Dedifferentiated amniotic fluid mesenchymal stem cell (primary cell): ENCODE measurements at regions not wholly inside any gene's neighbourhood (a gene's known extent, or its start where the extent isn't known, plus 50 kb on each side); places are given as distances from the start of the nearest gene placed in this dataset.
"Not testable (repeated sequence)": the region's sequence is repeated elsewhere in the genome, so short reads cannot be mapped to it uniquely, and the experiment has no call there.

ENCODE experiments used
- DNase-seq: peaks from one replicate; pipeline ENCODE4 v3.0.0-alpha.2; 2016; ENCODE audit errors: extremely low spot score

DNA sequence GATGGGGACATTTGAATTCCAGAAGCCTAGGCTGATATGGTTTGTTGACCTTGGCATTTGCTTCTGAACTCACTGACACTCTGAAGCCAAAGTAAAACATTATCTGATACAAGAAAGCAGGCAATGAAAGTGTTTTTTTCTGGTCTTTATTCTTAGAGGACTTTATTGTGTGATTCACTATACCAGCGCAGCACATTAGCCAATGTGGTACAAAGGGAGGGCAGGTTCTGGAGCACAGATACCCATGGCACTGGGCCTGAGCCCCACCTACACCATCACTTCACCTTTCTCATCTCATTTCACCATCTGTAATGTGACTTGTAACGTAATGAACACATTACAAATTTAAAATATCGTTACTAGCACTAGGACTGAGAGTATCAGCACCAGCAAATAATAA is 89.7 kb upstream of the ZNF366 start:
- DNase-seq: no peak

DNA sequence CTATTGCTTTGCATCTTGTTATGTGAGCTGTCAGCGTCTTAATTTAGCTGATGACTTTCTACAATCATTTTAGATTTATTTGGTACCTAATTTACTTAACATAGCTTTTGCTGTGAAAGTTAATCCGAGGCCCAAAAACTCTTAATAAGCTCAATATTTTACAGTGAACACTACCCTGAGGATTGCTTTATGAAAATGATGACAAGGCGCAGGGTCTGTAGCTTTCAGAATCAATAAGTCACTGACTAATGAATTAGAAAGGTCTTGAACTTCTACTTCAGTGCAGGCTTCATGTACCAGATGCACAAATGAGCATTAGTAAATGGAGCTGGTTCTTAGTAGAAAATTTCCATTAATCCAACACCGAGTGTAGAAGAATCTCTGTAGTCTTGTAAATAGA is 81.4 kb upstream of the ZNF366 start:
- DNase-seq: no peak

DNA sequence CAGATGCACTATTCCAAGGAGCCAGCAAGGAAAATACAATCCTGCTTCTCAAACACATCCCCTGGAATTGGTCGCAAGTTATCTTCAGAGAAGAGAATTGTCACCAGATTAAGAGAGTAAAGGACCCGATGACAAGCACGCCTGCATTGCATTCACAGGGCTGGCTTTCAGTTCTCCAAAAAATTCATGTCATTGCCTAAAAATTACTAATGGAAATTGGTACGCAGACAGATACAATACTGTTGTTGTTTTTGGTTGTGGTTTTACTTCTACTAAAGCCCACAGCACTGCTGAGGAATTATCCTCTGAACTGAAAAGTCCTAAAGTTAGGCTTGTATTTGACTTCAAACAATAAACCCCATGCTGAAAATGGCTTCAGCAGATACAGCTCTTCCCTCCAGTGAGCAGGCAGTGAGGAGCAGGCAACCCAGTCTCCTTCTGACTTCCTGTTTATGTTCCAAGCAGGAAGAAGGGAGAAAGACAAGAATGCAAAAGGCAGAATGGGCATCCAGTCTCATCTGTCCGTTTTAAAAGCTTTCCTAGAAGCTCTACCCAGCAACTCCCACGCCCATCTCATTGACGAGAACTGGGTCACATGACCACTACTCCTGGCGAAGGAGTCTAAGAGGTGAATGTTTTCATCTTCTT is 80.6 kb upstream of the ZNF366 start:
- no peak for DNase-seq

DNA sequence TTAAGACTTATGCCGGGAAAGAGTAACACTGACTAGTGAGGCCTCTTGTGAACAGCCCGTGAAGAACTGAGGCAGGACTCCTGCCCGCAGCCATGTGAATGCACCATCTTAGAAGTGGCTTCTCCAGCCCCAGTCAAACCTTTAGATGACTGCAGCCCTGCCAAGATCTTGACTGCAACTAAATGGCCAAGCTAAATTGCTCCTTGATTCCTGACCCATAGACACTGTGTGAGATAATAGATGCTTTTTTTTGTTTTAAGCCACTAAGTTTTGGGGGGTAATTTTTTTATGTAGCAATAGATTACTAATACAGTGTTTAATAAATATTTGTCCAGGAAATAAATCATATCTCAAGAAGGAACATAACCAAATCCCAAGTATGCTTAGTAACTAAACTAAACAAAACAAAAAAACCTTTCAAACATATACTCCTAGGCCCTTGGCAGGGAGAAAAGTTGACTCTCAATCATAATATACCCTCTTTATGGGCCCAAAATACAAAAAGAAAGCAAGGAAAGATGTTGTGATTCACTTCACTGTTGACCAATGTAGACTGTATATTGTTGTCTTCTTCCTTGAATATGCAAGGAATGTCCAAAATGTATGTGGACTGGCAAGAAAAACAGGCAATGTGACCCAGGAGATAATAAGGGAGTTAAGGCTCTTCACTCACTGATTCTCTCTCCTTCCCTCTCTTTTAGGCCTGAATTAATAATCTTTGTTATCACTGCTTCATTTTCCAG is 79.7 kb upstream of the ZNF366 start:
- peak; percentile 17 for DNase-seq

DNA sequence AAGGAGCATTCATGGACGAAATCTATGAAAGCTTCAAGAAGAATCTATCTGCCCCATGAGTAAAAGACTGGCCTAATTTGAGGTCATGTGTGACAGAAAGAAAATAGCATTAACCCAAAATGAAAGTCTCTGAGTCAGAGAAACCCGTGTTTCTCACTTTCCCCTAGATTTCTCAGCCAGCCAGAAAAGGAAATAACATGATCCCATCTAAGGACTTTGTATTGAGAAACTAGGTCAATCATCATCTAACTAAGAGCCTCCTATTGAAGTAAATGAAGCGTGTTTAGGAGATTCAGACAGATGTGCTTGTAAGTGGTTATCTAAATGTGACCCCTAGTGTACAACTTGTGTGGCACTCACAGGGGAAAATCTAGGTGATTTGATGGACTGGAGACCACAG is 77.3 kb upstream of the ZNF366 start:
- DNase-seq: no peak

DNA sequence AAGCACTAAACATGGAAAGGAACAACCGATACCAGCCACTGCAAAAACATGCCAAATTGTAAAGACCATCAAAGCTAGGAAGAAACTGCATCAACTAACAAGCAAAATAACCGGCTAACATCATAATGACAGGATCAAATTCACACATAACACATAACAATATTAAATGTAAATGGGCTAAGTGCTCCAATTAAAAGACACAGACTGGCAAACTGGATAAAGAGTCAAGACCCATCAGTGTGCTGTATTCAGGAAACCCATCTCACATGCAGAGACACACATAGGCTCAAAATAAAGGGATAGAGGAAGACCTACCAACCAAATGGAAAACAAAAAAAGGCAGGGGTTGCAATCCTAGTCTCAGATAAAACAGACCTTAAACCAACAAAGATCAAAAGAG is 72.1 kb upstream of the ZNF366 start:
- not testable (repeated sequence) for DNase-seq

DNA sequence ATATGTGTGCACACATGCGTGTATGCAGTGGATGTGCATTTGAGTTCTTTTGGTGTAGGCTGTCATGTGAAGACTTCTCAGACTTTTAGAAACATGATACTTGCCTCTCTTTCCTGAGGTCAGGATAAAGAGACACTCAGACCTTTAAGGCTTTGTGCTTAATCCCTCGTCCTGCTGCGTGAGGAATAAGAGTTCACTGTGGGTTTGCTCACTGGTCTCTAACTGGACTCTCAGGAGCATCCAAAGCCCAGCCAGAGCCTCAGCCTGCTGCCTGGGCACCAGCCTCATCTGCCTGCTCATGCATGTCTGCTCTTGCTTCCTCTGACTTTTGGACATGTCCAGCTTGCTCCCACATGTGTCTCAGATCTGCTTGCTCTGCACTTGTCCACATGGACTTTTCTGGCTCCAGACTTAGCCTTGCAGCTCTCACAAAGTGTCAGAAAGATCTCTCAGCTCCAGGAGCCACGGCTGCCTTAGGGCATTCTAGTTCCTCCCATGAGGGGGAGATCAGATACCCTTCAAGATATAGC is 65.1 kb upstream of the ZNF366 start:
- DNase-seq: no peak

DNA sequence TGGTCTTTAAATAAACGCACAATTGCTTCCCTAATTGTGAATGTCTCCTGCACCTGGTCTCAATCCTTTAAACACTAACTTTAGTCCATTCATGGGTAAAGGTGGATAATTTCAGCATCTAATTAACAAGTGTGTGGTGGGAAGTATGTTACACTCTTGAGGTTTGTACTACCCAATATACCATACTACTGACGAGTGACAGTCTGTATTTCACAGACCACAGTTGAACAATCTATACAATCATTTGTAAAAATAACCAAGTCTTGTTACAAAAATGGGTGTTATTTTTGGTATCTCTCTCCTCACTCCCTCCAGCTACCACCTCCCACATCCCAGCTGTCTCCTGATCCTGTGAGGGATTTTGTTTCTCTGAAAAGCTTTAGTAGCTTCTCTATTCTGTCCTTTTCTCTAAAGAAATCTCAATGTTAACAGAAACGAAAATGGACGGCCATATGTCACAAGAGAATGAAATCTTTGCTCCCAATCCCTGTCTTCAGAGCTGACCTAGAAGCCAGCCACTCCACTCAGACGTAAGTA is 62.3 kb upstream of the ZNF366 start:
- no peak for DNase-seq

DNA sequence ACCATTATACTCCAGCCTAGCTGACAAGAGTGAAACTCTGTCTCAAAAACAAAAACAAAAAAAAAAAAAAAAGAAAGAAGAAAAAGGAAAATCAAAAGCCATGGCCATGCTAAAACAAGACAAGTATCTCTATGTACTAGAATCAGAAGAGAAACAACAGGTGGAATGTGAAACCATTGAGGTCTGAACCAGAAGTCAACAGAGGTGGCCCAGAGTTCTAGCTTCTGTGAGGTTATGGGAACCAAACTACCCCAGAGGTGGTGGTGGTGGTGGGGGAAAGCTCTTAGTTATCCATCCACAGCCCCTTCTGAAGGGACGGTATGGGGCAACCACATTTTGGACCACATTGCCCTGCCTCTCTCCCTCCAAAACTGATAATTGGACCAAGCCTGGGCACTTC is 59.5 kb upstream of the ZNF366 start:
- no peak for DNase-seq

DNA sequence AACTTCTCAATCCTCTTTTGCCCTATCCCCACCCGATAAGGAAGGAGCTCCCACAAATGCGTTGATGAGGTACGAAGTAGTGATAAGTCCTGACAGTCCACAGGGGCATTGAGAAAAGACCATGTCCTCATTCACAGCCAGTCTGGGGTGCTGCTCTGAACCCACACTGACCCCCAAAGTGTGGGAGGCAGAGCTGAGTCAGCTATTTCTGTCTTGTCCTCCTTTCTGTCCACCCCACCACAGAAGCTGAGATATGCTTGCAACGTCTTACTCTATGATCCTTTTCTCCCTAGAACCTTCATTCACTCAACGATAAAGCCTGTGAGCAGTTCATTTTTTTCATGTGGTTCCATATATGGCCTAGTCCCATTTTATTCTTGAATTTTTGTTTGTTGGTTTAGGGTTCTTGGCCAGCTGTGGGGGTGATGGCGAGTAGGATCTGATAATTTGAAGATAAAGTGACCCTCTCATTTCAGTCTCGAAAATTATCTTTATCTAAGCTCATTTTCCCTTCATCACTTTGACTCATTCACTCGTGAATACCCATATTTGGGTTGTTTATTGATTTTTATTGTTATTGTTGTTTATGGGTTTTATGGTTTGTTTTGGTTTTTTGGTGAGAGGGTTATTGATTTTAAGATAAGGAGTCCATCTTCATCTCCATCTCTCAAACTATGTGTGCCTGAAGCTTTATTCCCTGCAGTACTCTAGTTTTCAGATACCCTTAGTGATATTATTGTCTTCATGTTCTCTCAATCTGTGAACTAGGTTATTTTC is 58.5 kb upstream of the ZNF366 start:
- DNase-seq: no peak

DNA sequence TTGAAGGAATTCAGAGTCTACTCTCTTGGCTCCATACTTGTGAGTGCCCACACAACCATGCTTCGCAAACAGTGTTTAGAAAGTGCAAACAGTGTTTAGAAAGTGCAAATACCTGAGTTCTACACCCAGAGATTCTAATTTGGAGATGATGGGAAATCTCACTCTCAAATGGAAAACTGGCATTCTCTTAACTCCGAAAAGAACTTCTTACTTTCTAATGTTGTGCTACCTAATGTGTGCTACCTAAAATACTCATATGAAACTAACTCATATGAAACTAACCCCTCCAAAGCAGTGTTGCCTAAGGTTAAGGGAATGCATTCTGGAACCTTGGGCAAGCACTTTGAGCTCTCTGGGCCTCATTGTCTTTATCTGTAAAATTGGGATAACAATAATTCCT is 55.5 kb upstream of the ZNF366 start:
- DNase-seq: no peak

DNA sequence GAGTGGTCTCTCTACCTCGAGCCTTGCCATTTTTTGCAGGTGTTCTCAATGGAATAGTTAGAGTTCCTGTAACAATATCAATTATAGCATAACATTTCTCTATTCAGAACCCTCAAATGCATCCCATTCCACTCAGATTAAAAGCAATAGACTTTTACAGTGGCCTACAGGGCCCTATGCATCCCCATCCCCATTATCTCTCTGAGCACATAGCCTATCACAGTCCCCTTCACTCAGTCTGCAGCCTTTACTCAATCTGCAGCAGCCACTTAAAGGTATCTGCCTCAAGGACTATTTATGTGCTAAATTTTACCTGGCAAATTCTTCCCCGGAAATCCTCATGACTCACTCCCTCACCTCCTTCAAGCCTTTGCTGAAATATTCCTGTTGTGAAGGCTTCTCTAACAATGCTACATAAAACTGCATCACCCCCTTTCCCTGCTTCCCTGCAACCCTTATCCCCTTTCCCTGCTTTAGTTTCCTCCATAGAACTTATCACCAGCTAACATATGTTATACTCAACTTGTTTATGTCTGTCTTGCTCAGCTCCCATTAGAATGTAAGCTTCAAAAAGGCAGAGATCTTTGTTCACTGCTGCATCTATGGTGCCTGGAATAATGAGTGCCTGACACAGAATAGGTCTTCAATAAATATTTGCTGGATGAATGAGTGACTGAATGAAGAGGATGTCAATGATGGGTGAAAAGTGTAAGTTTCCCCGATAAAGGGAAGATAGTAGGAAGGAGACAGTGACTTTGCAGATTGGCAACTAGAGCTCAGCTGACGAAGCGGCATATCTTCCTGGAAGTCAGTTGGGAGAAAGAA is 54.1 kb upstream of the ZNF366 start:
- no peak for DNase-seq

DNA sequence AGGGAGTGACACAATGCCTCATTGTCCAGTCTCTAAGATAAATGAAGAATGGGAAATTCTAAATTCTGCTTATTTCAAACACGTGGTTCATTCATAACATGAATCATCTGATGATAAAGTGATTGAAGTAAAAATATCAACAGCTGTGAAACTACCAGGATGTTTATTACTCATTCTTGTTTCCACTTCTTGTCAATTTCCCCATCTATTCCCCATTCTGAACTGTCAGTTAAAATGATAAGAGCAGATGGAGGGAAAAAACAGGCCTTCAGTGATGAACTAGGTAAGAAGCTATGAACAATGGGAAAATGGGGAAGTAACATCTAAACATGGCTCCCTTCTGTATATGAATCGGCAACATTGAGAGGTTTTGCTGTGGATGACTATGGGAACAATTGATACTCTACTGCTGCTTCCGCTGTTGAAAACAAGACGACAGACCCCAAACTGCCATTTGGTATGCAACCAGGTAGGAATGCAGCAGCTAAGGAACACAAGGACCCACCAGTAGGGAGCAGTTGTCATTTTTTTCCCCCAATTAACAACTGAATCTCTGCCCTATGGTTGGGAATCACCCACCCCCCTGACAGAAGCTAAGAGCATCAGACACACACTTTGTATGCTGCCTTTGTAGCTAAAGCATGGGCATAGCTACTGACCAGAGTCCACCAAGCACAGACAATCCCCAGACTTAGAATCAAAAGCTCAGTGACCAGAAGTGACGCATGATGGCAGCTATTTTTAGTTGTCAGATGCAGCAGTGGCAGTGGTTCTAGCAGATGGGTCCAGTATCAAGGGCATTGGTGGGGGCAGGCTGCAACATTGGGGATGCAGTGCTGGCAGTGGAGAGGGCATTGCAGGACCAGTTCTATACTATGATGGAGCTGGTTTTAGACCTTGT is 52.9 kb upstream of the ZNF366 start:
- no peak for DNase-seq

DNA sequence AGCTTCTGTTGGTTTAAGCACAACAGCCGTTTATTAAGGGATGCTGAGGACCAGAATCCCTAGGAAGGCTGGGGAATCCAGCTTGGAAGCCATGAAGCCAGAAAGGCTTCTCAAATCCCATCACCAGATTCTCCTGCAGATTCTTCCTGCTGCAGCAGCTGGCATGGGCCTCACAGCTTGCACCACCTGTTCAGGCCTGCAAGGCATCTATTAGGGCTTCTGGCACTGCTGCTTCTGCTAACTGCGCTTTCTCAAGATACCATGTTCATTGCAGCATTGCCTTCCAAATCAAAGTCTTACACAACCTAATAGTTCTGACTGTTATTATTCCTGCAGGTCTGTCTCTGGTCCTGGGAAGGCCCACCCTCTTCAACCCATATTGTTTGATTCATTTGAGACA is 51.2 kb upstream of the ZNF366 start:
- DNase-seq: no peak

DNA sequence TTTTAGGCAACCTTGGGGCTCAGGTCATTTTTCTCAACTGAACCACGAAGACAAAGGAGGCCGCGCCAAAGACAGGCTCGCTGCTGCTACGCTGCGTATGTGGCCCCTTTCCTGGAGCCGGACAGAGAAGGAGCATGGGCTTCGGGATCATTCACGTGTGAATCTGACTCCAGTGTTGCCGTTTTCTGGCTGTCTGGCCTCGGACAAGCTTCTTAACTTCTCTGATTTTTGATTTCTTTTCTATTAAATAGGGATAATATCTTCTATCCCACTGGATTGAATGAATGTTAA is 50.8 kb upstream of the ZNF366 start:
- DNase-seq: no peak

DNA sequence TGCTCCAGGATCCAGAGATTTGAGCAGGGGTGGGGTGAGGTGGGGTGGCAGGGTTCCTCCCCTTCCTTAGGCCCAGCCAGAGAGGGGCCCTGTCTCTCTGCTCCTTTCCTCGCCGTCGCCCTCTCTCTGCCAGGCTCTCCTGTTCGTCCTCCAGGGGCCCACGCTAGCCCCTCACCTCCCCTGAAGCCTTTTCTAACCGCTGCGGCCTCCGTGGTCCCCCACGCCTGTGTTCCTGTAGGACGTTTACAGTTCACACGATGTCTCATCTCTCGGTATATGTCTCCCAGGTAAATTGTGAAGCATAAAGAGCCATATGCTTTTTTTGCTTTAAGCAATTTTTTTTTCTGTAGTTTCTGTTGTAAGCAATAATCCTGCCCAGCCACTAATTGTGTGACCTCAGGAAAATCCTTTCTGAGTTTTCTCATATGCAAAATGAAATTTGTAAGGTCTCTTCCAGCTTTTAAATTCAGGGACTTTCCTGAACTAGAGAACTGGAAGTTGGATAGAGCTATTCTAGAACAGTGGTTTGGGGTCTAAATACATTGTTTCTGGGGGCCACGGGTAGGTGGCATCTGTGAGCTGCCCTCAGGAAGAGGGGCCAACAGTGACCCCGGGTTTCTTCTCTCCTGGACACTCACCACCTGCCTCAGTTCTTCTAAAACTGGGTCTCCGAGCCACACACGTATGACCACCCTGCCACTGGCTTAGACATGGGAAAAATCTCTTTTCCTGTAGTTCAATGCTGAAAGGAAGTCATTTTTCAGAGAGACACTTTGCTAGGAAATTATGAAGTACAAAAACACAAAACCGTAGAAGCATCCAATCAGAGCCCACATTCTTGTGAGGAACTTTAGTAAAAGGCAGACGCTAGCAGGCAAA is 50.2 kb upstream of the ZNF366 start:
- DNase-seq: no peak
